SK-N-SH treated with all-trans-retinoic acid at 6 μM for 48 hours (cell line): ENCODE measurements at regions not wholly inside any gene's neighbourhood (a gene's known extent, or its start where the extent isn't known, plus 50 kb on each side); places are given as distances from the start of the nearest gene placed in this dataset.

Experiments used
- ARNTL ChIP-seq: fragments of 450-650 bp; formaldehyde crosslinking; IDR thresholded peaks from 2 replicates; pipeline ENCODE4 v1.5.0; 2020; ENCODE audit warnings: low read depth, mild to moderate bottlenecking, moderate library complexity, borderline replicate concordance
- CREB5 ChIP-seq: fragments of 250-450 bp; sonication (Bioruptor Pico); IDR thresholded peaks from 2 replicates; pipeline ENCODE4 v1.5.1; 2020; ENCODE audit warnings: low read depth, mild to moderate bottlenecking, moderate library complexity
- CSDC2 ChIP-seq: fragments of 250-450 bp; sonication (Bioruptor Pico); IDR thresholded peaks from 2 replicates; pipeline ENCODE4 v1.5.0; 2020; ENCODE audit warnings: mild to moderate bottlenecking, moderate library complexity
- OSR1 ChIP-seq: fragments of 250-450 bp; sonication (Bioruptor Pico); IDR thresholded peaks from 2 replicates; pipeline ENCODE4 v1.8.0; 2022; ENCODE audit warnings: moderate library complexity, mild to moderate bottlenecking, inconsistent platforms
- PATZ1 ChIP-seq: fragments of 250-450 bp; sonication (Bioruptor Pico); IDR thresholded peaks from 2 replicates; pipeline ENCODE4 v1.8.0; 2020; ENCODE audit warnings: mild to moderate bottlenecking, moderate library complexity, borderline replicate concordance
- POU6F1 ChIP-seq: fragments of 250-450 bp; sonication (Bioruptor Pico); IDR thresholded peaks from 2 replicates; pipeline ENCODE4 v1.8.0; 2021; ENCODE audit warnings: low read depth, mild to moderate bottlenecking, moderate library complexity, borderline replicate concordance
- PPARA ChIP-seq: fragments of 250-450 bp; sonication (Bioruptor Pico); IDR thresholded peaks from 2 replicates; pipeline ENCODE4 v1.5.0; 2020; ENCODE audit warnings: mild to moderate bottlenecking, borderline replicate concordance
- RARB ChIP-seq: fragments of 250-450 bp; sonication (Bioruptor Pico); IDR thresholded peaks from 2 replicates; pipeline ENCODE4 v1.8.0; 2021; ENCODE audit warnings: mild to moderate bottlenecking, moderate library complexity
- TOX ChIP-seq: fragments of 250-450 bp; sonication (Bioruptor Pico); IDR thresholded peaks from 2 replicates; pipeline ENCODE4 v1.8.0; 2021; ENCODE audit warnings: mild to moderate bottlenecking, moderate library complexity, borderline replicate concordance
- TSHZ2 ChIP-seq: fragments of 250-450 bp; sonication (Bioruptor Pico); IDR thresholded peaks from 2 replicates; pipeline ENCODE4 v1.5.0; 2020; ENCODE audit warnings: mild to moderate bottlenecking, moderate library complexity
- ZFP3 ChIP-seq: fragments of 250-450 bp; sonication (Bioruptor Pico); IDR thresholded peaks from 2 replicates; pipeline ENCODE4 v1.5.0; 2020; ENCODE audit warnings: mild to moderate bottlenecking, moderate library complexity
- ZFP30 ChIP-seq: fragments of 450-650 bp; formaldehyde crosslinking; IDR thresholded peaks from 2 replicates; pipeline ENCODE4 v1.5.0; 2022; ENCODE audit warnings: mild to moderate bottlenecking, moderate library complexity
- ZNF565 ChIP-seq: fragments of 450-650 bp; formaldehyde crosslinking; conservative IDR thresholded peaks from 2 replicates; pipeline ENCODE4 v1.5.0; 2020; ENCODE audit warnings: low read depth, mild to moderate bottlenecking, moderate library complexity

GRCh38 chr18:45325778-45326177 is 289.5 kb upstream of the SLC14A2 start:
- no peak for TF ChIP-seq OSR1 (CRISPR knock-in tag)
- TF ChIP-seq PATZ1 (CRISPR knock-in tag): no peak
- TF ChIP-seq ARNTL (CRISPR knock-in tag): no peak
- no peak for TF ChIP-seq ZFP3 (CRISPR knock-in tag)
- no peak for TF ChIP-seq CREB5 (CRISPR knock-in tag)
- TF ChIP-seq PPARA: no peak
- no peak for TF ChIP-seq ZNF565 (CRISPR knock-in tag)
- TF ChIP-seq CSDC2: no peak
- TF ChIP-seq TOX (CRISPR knock-in tag): no peak
- no peak for TF ChIP-seq ZFP30 (CRISPR knock-in tag)
- TF ChIP-seq POU6F1: no peak
- TF ChIP-seq TSHZ2 (CRISPR knock-in tag): no peak
- no peak for TF ChIP-seq RARB (CRISPR knock-in tag)
